ENCODE measurements at regions not wholly inside any gene's neighbourhood (a gene's known extent, or its start where the extent isn't known, plus 50 kb on each side); places are given as distances from the start of the nearest gene placed in this dataset.

DNA sequence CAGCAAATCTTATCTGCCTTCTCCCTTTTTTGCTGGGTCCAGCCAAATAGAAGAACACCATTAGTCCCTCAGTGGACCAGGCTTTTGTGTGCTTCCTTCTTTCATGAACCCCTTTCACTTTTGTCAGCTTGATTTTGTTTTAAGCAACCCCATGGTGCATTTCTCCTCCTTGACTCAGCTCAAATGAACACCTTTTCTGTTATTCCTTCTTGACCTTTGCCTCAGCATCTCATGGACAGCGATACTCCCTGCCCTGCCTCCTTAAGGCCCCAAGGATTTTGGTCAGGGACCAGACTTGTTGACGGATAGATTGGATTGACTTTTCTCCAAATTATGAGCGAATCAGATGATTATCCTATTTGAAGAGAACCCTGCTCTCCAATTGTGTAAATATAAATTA lies 356.6 kb upstream of the USP24 start:
- CTCF ChIA-PET, result no interaction called here
- Mint-ChIP-seq H3K4me3 (no peak overlapping the region), H3K9me3 (peaks cover 4% of the 10 kb centered on the region), H3K36me3 (ENCODE audit: low read depth) (no peaks in the 10 kb centered on the region), H3K27ac (no peak overlapping the region), H3K4me1 (no peaks in the 10 kb centered on the region), H3K27me3 (peaks cover 1% of the 10 kb centered on the region)
- POLR2A ChIA-PET, result no interaction called here
- no peak for DNase-seq

DNA sequence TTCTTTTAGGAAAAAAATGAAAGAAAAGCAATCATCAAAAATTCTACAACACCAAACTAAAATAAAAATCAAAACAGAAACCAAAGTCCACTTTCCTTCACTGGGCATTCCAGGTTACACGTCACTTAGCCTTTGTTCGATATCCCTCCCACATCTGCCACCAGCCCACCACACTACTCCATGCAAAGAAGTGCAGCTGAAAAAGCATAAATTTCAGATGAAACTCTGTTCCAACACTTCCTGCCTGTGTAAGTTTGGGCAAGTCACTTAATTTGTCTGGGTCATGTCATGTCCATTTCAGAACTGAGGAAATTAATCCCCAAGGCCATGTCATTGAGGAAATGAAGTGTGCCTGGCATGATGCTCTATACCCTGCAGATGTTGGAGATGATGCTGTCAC lies 354.3 kb upstream of the USP24 start:
- ChIA-PET POLR2A (no interaction called here), CTCF (no interaction called here)
- no peaks in the 10 kb centered on the region for H3K4me1 Mint-ChIP-seq
- peaks cover 1% of the 10 kb centered on the region for H3K27me3 Mint-ChIP-seq
- no peaks in the 10 kb centered on the region for H3K36me3 Mint-ChIP-seq (ENCODE audit: low read depth)
- peaks cover 4% of the 10 kb centered on the region for H3K9me3 Mint-ChIP-seq
- H3K4me3 Mint-ChIP-seq, result no peak overlapping the region
- no peak overlapping the region for H3K27ac Mint-ChIP-seq
- DNase-seq, result no peak

DNA sequence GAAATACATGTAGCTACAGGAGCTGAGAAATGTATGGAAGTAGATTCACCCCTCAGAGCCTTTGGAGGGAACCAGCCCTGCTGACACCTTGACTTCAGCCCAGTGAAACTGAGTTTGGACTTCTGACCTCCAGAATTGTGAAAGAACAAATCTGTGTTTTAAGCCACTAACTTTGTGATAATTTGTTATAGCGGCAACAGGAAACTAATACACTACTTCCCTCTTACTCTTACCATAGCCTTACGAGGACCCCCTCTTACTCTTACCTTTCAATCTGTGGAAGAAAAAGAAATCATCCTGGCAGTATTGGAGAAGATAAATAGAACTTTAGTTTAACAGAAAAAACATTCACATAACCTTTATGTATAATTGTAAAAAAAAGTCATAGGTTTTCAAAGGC lies 353.6 kb upstream of the USP24 start:
- Mint-ChIP-seq H3K4me3 (no peak overlapping the region), H3K36me3 (ENCODE audit: low read depth) (no peaks in the 10 kb centered on the region), H3K27ac (no peak overlapping the region), H3K9me3 (peaks cover 4% of the 10 kb centered on the region), H3K4me1 (no peaks in the 10 kb centered on the region), H3K27me3 (peaks cover 1% of the 10 kb centered on the region)
- ChIA-PET CTCF (no interaction called here), POLR2A (no interaction called here)
- DNase-seq, result no peak

DNA sequence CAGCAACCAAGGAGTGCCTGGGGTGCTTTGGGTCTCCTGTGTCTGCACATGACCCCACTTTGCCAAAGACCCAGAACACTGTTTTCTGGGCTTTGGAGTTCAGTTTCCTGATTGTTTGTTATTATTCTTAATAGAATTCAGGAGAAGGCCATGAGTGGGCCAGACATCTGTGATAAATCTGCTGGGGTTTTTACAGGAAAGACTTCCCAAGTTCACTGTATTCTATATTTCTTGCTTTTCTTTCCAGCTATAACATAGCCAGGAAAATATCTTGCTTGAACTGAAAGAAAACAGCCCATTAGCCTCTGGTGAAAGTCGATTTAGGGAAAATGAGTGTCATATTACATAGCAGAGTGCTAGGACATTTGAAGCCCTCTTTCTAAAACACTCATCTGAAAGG lies 345.1 kb upstream of the USP24 start:
- no peak for DNase-seq
- H3K4me3 Mint-ChIP-seq, result no peak overlapping the region
- peaks cover 3% of the 10 kb centered on the region for H3K9me3 Mint-ChIP-seq
- no peak overlapping the region for H3K27ac Mint-ChIP-seq
- H3K36me3 Mint-ChIP-seq (ENCODE audit: low read depth), result no peaks in the 10 kb centered on the region
- no peaks in the 10 kb centered on the region for H3K4me1 Mint-ChIP-seq
- CTCF ChIA-PET, result no interaction called here
- no peaks in the 10 kb centered on the region for H3K27me3 Mint-ChIP-seq
- POLR2A ChIA-PET, result no interaction called here

DNA sequence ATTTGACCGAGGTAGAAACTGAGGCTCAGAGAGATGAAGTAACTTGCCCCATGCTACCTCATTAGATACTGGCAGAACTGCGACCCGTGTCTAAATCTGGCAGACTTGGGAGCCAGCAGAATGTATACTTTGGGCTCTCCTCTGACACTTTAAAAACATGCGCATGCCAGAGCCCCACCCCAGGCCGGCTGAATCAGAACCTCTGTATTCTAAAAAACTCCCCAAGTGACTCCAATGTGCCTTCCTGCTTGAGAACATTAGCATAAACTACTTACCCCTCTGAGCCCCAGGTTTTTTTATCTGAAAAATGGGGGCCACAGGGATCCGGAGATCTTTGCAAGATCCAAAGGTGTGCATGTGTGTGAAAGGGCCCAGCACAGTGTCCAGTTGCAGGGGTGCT lies 344.7 kb upstream of the USP24 start:
- no peak overlapping the region for H3K27ac Mint-ChIP-seq
- no peaks in the 10 kb centered on the region for H3K36me3 Mint-ChIP-seq (ENCODE audit: low read depth)
- ChIA-PET POLR2A (no interaction called here), CTCF (no interaction called here)
- H3K27me3 Mint-ChIP-seq, result no peaks in the 10 kb centered on the region
- H3K4me3 Mint-ChIP-seq, result no peak overlapping the region
- no peaks in the 10 kb centered on the region for H3K4me1 Mint-ChIP-seq
- DNase-seq, result no peak
- peaks cover 3% of the 10 kb centered on the region for H3K9me3 Mint-ChIP-seq

DNA sequence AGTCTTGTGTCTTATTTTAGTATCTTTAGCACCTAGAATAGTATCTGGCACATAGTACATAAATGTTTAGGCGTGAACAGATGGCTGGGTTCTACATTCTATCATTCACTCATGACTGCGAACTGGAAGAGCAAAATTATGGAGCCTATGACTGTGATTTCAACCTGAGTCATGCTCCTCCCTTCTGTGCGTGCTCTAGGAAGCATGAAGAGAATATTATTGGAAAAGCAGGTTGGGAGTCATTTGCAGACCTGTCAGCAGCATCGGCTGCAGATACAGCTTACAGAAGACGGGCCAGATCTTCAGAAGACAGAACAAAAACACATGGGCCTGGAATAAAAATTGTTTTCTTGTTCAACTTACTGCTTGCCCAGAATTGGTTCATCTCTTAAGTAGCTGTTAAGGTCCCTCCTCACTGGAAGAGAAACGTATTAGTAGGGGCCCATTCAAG lies 344.0 kb upstream of the USP24 start:
- Mint-ChIP-seq H3K4me1 (no peaks in the 10 kb centered on the region), H3K36me3 (ENCODE audit: low read depth) (no peaks in the 10 kb centered on the region), H3K27ac (no peak overlapping the region), H3K4me3 (no peak overlapping the region), H3K27me3 (no peaks in the 10 kb centered on the region), H3K9me3 (peaks cover 3% of the 10 kb centered on the region)
- no peak for DNase-seq
- POLR2A ChIA-PET, result no interaction called here
- CTCF ChIA-PET, result no interaction called here

DNA sequence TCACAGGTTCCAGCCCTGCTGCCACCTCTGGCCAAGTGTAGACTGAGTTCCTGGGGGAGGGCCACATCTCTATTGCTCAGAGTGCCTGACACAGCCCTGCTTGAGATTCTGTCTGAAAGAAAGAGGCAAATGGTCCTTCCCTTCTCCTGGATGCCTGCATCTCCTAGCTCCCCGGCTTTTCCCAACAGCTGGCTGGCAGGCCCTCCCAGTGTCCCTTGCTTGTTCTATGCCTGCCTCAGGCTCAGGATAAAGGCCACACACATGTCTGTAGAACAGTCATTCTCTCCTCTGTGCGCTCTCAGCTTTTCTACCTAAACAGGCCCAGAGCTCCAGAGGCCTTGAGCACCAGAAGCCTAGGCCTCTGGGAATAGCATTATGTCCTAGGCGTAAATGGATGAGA lies 343.4 kb upstream of the USP24 start:
- no peak for DNase-seq
- peaks cover 3% of the 10 kb centered on the region for H3K9me3 Mint-ChIP-seq
- CTCF ChIA-PET, result no interaction called here
- H3K27me3 Mint-ChIP-seq, result no peaks in the 10 kb centered on the region
- H3K36me3 Mint-ChIP-seq (ENCODE audit: low read depth), result no peaks in the 10 kb centered on the region
- H3K4me1 Mint-ChIP-seq, result no peaks in the 10 kb centered on the region
- POLR2A ChIA-PET, result no interaction called here
- H3K4me3 Mint-ChIP-seq, result no peak overlapping the region
- H3K27ac Mint-ChIP-seq, result no peak overlapping the region

- POLR2A ChIA-PET, result no interaction called here
- no peaks in the 10 kb centered on the region for H3K27me3 Mint-ChIP-seq
- DNase-seq, result no peak
- no peak overlapping the region for H3K4me3 Mint-ChIP-seq
- no peaks in the 10 kb centered on the region for H3K4me1 Mint-ChIP-seq
- H3K36me3 Mint-ChIP-seq (ENCODE audit: low read depth), result no peaks in the 10 kb centered on the region
- CTCF ChIA-PET, result no interaction called here
- H3K9me3 Mint-ChIP-seq, result no peaks in the 10 kb centered on the region
- no peak overlapping the region for H3K27ac Mint-ChIP-seq
These were observed 341.0 kb upstream of the USP24 start for GRCh38 chr1:55555956-55556725.

DNA sequence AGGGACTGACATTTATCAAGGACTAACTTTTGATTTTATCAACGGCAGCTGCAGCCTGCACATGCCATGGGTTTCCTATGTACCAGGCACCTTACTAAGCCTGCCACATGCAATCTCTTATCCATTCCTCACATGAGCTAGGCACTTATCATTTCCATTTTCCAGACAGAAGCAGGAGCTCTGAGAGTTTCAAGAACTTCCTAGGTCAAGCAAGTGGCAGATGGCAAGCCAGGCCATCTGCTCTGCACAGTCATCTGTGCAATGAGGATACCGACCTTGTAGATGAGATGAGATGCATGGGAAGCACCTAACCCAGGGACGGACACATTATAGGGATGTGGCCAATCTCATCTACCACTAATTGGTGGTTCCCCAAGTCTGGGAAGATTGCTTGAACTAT lies 339.4 kb upstream of the USP24 start:
- Mint-ChIP-seq H3K4me3 (no peak overlapping the region), H3K27me3 (no peaks in the 10 kb centered on the region), H3K4me1 (no peaks in the 10 kb centered on the region), H3K9me3 (no peaks in the 10 kb centered on the region), H3K27ac (no peak overlapping the region), H3K36me3 (ENCODE audit: low read depth) (no peaks in the 10 kb centered on the region)
- ChIA-PET CTCF (no interaction called here), POLR2A (no interaction called here)
- DNase-seq, result no peak

- Mint-ChIP-seq H3K36me3 (ENCODE audit: low read depth) (no peaks in the 10 kb centered on the region), H3K27me3 (no peaks in the 10 kb centered on the region), H3K27ac (no peak overlapping the region), H3K4me1 (no peaks in the 10 kb centered on the region), H3K9me3 (no peaks in the 10 kb centered on the region), H3K4me3 (no peak overlapping the region)
- CTCF ChIA-PET, result no interaction called here
- DNase-seq, result no peak
- POLR2A ChIA-PET, result no interaction called here
These were observed 337.5 kb upstream of the USP24 start for GRCh38 chr1:55552636-55553035.

DNA sequence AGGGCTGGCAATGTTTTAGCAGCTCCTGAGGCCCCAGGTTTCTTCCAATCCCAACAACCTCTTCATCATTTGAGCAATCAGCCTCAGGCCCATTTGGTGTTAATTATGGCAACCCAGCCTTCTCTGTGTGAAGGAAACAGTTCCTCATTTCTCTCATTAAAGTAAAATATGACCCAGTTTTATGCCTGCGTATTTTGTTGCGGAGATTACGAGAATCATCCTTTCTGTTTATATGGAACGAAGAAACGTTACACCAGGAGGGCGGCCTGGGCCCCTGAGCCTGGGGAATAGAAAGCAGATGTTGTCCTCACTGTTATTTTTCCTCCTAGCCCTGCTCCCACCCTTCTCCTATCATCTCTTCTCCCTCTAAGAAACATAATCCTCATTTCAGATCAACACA lies 332.2 kb upstream of the USP24 start:
- H3K9me3 Mint-ChIP-seq, result no peaks in the 10 kb centered on the region
- DNase-seq, result no peak
- no peaks in the 10 kb centered on the region for H3K4me1 Mint-ChIP-seq
- ChIA-PET POLR2A (no interaction called here), CTCF (no interaction called here)
- no peak overlapping the region for H3K4me3 Mint-ChIP-seq
- no peak overlapping the region for H3K27ac Mint-ChIP-seq
- H3K36me3 Mint-ChIP-seq (ENCODE audit: low read depth), result no peaks in the 10 kb centered on the region
- no peaks in the 10 kb centered on the region for H3K27me3 Mint-ChIP-seq

- ChIA-PET POLR2A (no interaction called here), CTCF (no interaction called here)
- no peak overlapping the region for H3K4me3 Mint-ChIP-seq
- H3K9me3 Mint-ChIP-seq, result no peaks in the 10 kb centered on the region
- H3K27ac Mint-ChIP-seq, result no peak overlapping the region
- DNase-seq, result no peak
- H3K27me3 Mint-ChIP-seq, result no peaks in the 10 kb centered on the region
- no peaks in the 10 kb centered on the region for H3K36me3 Mint-ChIP-seq (ENCODE audit: low read depth)
- no peaks in the 10 kb centered on the region for H3K4me1 Mint-ChIP-seq
These were observed 331.4 kb upstream of the USP24 start for GRCh38 chr1:55546553-55546952.

DNA sequence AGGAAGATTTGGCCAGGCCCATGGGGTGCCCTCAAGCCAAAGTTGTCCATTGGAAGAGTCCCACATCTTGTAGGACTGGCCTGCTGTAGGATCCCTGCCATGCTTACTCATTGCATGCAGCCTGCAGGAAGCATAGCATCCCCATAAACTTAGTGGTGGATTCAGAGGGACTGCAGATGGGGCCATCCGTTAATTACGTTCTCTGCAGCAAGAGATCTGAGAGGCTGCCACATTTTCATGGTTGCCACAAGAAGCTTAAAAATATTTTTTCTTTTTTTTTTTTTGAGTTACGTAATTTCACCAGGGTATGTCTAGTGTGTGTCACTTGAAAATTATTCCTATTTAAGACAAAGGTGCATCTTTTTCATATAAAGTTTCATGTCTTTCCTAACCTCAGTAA lies 329.7 kb upstream of the USP24 start:
- no peaks in the 10 kb centered on the region for H3K27me3 Mint-ChIP-seq
- no peak overlapping the region for H3K27ac Mint-ChIP-seq
- H3K4me3 Mint-ChIP-seq, result no peak overlapping the region

GRCh38 chr1:55542901-55543504 lies 327.8 kb upstream of the USP24 start:
- POLR2A ChIA-PET, result no interaction called here
- peaks cover under 1% of the 10 kb centered on the region for H3K9me3 Mint-ChIP-seq
- H3K4me1 Mint-ChIP-seq, result no peaks in the 10 kb centered on the region
- no peak overlapping the region for H3K4me3 Mint-ChIP-seq
- CTCF ChIA-PET, result no interaction called here
- no peaks in the 10 kb centered on the region for H3K27me3 Mint-ChIP-seq
- no peak for DNase-seq
- H3K27ac Mint-ChIP-seq, result no peak overlapping the region
- no peaks in the 10 kb centered on the region for H3K36me3 Mint-ChIP-seq (ENCODE audit: low read depth)

More for the DNA sequence above, 329.7 kb upstream of the USP24 start:
- ChIA-PET CTCF (interaction anchor here (1.4 kb wide), 1 partner anchor 8 kb away, joined by 3 read pairs; no protein-coding TSS in a partner anchor), POLR2A (no interaction called here)
- Mint-ChIP-seq H3K9me3 (no peaks in the 10 kb centered on the region), H3K36me3 (ENCODE audit: low read depth) (no peaks in the 10 kb centered on the region), H3K4me1 (no peaks in the 10 kb centered on the region)
- no peak for DNase-seq

All from activated CD4-positive, alpha-beta T cell treated with anti-CD3 and anti-CD28 coated beads, Interleukin-2, amount 10 ng/mL, durations not matched to agents 7 days and 5 days (primary cell).